Smooth muscle cell (in vitro differentiated cells): ENCODE measurements at regions not wholly inside any gene's neighbourhood (a gene's known extent, or its start where the extent isn't known, plus 50 kb on each side); places are given as distances from the start of the nearest gene placed in this dataset.
A peak's percentile ranks its signal among the peaks of the same experiment; 100 is the strongest.
"Not testable (repeated sequence)": the region's sequence is repeated elsewhere in the genome, so short reads cannot be mapped to it uniquely, and the experiment has no call there.

ENCODE experiments used
- DNase-seq: peaks from one replicate; lab custom pipeline; 2025; ENCODE audit not compliant: unreplicated experiment; lab: John Stamatoyannopoulos, UW
- H2AFZ ChIP-seq: fragments of 200-600 bp; sonication (generic); 2 replicates; pipeline ENCODE4 v1.6.0; 2016; ENCODE audit warnings: antibody characterized with exemption, low read depth, mild to moderate bottlenecking
- H3F3A ChIP-seq: fragments of 200-600 bp; sonication (generic); 2 replicates; pipeline ENCODE4 v1.6.0; 2017; ENCODE audit warnings: antibody characterized with exemption, low read depth
- H3K27ac ChIP-seq: fragments of 200-600 bp; sonication (generic); 2 replicates; pipeline ENCODE4 v1.5.1; 2016; ENCODE audit warnings: low read depth, mild to moderate bottlenecking
- H3K27me3 ChIP-seq: fragments of 200-600 bp; sonication (generic); 2 replicates; pipeline ENCODE4 v1.6.1; 2016; ENCODE audit warnings: low read depth, mild to moderate bottlenecking
- H3K36me3 ChIP-seq: fragments of 200-600 bp; sonication (generic); 2 replicates; pipeline ENCODE4 v1.5.1; 2016; ENCODE audit warnings: low read depth
- H3K4me1 ChIP-seq: fragments of 200-600 bp; sonication (generic); 2 replicates; pipeline ENCODE4 v1.5.1; 2016; ENCODE audit warnings: low read depth
- H3K4me2 ChIP-seq: fragments of 200-600 bp; sonication (generic); 2 replicates; pipeline ENCODE4 v1.6.0; 2016; ENCODE audit warnings: mild to moderate bottlenecking
- H3K4me3 ChIP-seq: fragments of 200-600 bp; sonication (generic); 2 replicates; pipeline ENCODE4 v1.5.1; 2016; ENCODE audit warnings: mild to moderate bottlenecking
- H3K79me2 ChIP-seq: fragments of 200-600 bp; sonication (generic); 2 replicates; pipeline ENCODE4 v1.6.0; 2016; ENCODE audit warnings: low read depth, mild to moderate bottlenecking
- H3K9ac ChIP-seq: fragments of 200-600 bp; sonication (generic); 2 replicates; pipeline ENCODE4 v1.6.0; 2016; ENCODE audit warnings: low read depth
- H3K9me3 ChIP-seq: fragments of 200-600 bp; sonication (generic); replicated peaks from 2 replicates; pipeline ENCODE4 v1.5.1; 2016; ENCODE audit warnings: low read depth
- H4K20me1 ChIP-seq: fragments of 200-600 bp; sonication (generic); 2 replicates; pipeline ENCODE4 v1.6.0; 2016; ENCODE audit warnings: low read depth
- WGBS: methylation state at CpG from one replicate; pipeline ENCODE4 v1.1.7; 2016; ENCODE audit warnings: low lambda C conversion rate; 5-methylcytosine and 5-hydroxymethylcytosine counted together
- TF ChIP-seq, protein P1 (sequence below): fragments of 200-600 bp; sonication (generic); IDR thresholded peaks from 2 replicates; pipeline ENCODE4 v1.5.1; 2017; ENCODE audit warnings: borderline replicate concordance, mild to moderate bottlenecking, antibody characterized with exemption; ENCODE audit not compliant: insufficient read depth, poor library complexity, severe bottlenecking

DNA sequence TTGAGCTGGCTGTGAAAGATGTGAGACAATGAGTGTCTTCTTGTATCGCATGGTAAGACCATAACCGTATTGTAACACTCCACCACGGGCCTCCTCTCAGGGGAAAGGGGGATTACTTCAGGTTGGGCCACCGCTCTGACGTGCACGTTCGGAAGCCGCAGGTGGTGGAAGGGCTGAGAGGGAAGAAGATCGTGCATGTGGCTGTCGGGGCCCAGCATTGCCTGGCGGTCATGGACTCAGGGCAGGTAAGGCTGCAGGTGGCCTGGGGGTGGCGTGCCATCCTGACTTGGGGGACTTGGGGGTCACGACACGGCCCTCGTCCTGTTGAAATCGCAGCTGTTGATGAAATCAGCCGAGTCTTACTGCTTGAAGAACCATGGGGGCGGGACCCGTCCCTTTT is 87.3 kb upstream of the FAN1 start:
- Histone ChIP-seq H3K9ac (no peak overlapping the region), H4K20me1 (no peaks in the 10 kb centered on the region)
- 92% methylated on average over 18 of the region's 19 CpGs for WGBS

DNA sequence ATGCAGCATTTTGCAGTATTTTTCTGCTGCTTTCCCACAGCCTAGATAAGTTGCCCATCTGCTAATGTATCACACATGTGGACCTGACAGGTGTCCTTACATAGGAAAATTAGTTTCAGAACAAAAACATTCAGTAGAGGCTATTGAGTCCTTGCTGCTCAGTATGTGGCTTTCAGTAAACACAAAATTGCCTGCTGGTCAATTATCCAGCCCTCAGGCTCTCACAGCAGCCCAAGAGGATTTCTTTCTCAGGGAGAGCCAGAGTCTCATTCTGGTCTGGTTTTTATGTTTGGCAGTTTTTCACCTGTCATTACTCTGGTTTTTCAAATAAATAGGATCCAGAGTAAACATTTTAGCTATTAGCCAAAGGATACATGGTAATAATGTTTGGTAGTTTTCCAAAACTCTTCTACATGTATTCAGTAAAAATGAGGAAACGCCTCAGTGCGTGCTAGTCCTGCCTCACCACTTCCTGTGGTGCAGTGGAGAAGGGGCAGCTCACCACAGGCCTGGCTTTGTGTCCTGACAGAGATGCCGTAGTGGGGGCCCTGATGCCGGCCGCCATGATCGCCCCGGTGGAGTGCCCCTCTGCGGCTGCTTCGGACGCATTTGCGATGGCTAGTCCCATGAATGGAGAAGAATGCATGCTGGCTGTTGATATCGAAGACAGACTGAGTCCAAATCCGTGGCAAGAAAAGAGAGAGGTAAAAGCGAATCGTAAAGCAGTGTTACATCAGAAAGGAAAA is 80.5 kb upstream of the FAN1 start:
- WGBS, result 92% methylated on average over 15 of the region's 15 CpGs
- H4K20me1 ChIP-seq, H3K36me3 ChIP-seq, H3K4me2 ChIP-seq, H3K9me3 ChIP-seq, H3K27me3 ChIP-seq, H3K4me3 ChIP-seq, H3K27ac ChIP-seq, H3K9ac ChIP-seq, H2AFZ ChIP-seq, H3K4me1 ChIP-seq, DNase-seq, H3F3A ChIP-seq, H3K79me2 ChIP-seq: not testable (repeated sequence)

More for the DNA sequence above, 87.3 kb upstream of the FAN1 start:
- no peak overlapping the region for H3K4me3 ChIP-seq
- no peak overlapping the region for H3K27ac ChIP-seq
- no peaks in the 10 kb centered on the region for H3K4me1 ChIP-seq
- no peaks in the 10 kb centered on the region for H3K9me3 ChIP-seq
- no peaks in the 10 kb centered on the region for H3K27me3 ChIP-seq
- no peaks in the 10 kb centered on the region for H3K36me3 ChIP-seq
- no peak overlapping the region for H3K4me2 ChIP-seq
- H2AFZ ChIP-seq, result no peak overlapping the region
- H3F3A ChIP-seq, result no peaks in the 10 kb centered on the region
- no peak for DNase-seq
- TF ChIP-seq, protein P1, sequence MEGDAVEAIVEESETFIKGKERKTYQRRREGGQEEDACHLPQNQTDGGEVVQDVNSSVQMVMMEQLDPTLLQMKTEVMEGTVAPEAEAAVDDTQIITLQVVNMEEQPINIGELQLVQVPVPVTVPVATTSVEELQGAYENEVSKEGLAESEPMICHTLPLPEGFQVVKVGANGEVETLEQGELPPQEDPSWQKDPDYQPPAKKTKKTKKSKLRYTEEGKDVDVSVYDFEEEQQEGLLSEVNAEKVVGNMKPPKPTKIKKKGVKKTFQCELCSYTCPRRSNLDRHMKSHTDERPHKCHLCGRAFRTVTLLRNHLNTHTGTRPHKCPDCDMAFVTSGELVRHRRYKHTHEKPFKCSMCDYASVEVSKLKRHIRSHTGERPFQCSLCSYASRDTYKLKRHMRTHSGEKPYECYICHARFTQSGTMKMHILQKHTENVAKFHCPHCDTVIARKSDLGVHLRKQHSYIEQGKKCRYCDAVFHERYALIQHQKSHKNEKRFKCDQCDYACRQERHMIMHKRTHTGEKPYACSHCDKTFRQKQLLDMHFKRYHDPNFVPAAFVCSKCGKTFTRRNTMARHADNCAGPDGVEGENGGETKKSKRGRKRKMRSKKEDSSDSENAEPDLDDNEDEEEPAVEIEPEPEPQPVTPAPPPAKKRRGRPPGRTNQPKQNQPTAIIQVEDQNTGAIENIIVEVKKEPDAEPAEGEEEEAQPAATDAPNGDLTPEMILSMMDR, result no peak
- no peaks in the 10 kb centered on the region for H3K79me2 ChIP-seq

DNA sequence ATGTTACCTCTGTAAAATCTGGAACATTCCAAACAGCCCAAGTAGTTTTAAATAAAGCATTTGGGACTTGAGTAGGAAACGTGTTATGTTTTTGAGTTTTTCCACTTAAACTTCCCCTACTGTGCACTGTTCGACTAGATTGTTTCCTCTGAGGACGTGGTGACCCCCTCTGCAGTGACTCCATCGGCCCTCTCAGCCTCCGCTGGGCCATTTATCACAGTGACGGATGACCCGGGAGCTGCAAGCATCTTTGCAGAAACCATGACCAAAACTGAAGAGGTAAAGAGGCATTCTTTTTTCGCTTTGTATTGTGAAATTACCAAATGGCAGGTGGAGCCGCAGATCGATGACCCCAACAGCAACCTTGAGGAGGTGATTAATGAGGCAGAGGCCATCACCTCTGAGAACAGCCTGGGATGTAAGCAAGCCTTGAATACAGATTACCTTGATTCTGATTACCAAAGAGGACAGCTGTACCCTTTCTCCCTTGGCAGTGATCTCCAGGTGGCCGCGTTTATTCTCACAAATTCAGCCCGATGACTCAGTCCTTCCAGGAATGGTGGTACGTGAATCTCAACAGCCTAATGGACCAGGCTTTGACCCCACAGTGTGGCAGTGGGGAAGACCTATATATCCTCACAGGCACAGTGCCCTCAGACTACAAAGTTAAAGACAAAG is 79.1 kb upstream of the FAN1 start:
- WGBS, result 92% methylated on average over 14 of the region's 14 CpGs
- Histone ChIP-seq H3K4me2 (no peak overlapping the region), H3K79me2 (no peaks in the 10 kb centered on the region), H3F3A (no peaks in the 10 kb centered on the region), H3K4me3 (no peak overlapping the region), H3K27ac (no peak overlapping the region), H4K20me1 (no peaks in the 10 kb centered on the region), H3K27me3 (no peaks in the 10 kb centered on the region), H2AFZ (no peak overlapping the region), H3K4me1 (peaks cover 8% of the 10 kb centered on the region), H3K9ac (no peak overlapping the region), H3K9me3 (no peaks in the 10 kb centered on the region), H3K36me3 (no peaks in the 10 kb centered on the region)
- TF ChIP-seq, protein P1, result no peak
- DNase-seq, result no peak

DNA sequence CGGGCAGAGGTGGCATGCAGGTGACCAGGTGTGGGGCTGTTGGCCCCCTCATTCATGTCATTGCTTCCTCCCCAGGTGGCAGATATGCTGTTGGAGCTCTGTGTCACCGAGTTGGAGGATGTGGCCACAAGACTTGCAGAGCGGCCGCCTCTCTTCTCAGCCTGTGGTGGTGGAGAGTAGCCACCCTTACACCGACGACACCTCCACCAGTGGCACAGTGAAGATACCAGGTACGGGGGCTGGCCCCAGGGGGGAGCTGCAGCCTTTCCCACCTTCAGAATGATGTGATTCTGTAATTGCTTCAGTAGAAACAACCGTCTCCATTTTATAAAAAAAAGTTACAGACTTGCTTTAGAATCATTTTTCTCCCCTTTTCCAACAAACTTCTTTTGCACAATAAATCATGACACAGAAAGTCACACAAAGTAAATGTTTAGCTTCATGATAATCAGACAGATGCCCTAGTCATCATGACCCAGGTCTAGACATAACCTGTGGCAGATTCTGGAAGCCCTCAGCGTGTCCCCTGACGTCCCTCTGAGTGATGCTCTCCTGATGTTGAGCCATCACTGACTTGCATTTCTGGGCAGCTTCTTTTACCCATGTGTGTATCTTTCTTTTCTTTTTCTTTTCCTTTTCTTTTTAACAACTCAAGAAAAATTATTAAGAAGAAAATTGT is 76.0 kb upstream of the FAN1 start:
- H4K20me1 ChIP-seq, result no peaks in the 10 kb centered on the region
- no peak overlapping the region for H3K4me3 ChIP-seq
- H3K9me3 ChIP-seq, result no peaks in the 10 kb centered on the region
- TF ChIP-seq, protein P1, result no peak
- DNase-seq, result no peak
- no peaks in the 10 kb centered on the region for H3K36me3 ChIP-seq
- peaks cover 6% of the 10 kb centered on the region for H3K4me1 ChIP-seq
- H3K79me2 ChIP-seq, result no peaks in the 10 kb centered on the region
- WGBS, result 95% methylated on average over 10 of the region's 10 CpGs
- no peak overlapping the region for H3K27ac ChIP-seq
- H3K9ac ChIP-seq, result no peak overlapping the region
- H2AFZ ChIP-seq, result peak overlapping the region; percentile 17
- no peaks in the 10 kb centered on the region for H3F3A ChIP-seq
- peak overlapping the region; percentile 55 for H3K4me2 ChIP-seq
- H3K27me3 ChIP-seq, result no peaks in the 10 kb centered on the region

DNA sequence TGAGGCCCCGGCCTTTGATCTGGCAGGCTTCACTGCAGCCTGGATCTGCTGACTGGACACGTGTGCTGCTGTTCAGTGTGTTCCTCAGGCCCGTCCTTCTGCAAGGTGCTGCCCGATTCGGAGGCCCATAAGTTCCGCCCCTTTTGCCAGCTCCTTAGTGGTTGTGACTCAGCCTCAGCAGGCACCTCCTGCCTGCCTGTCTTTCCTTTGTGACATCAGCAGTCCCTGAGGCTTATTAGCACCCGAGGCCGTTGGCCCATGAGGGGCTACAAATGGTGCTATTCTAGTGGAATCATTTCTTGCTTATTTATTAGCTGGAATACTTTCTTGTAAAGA is 75.4 kb upstream of the FAN1 start:
- H3K4me1 ChIP-seq, H3K79me2 ChIP-seq, H3K27ac ChIP-seq, DNase-seq, H4K20me1 ChIP-seq, H3K27me3 ChIP-seq, H3K36me3 ChIP-seq, H3K9ac ChIP-seq, H3K9me3 ChIP-seq, H3F3A ChIP-seq, H3K4me3 ChIP-seq: not testable (repeated sequence)
- peak overlapping the region; percentile 55 for H3K4me2 ChIP-seq
- WGBS, result 29% methylated on average over 8 of the region's 8 CpGs
- peak overlapping the region; percentile 56 for H2AFZ ChIP-seq
